ENCODE measurements at regions not wholly inside any gene's neighbourhood (a gene's known extent, or its start where the extent isn't known, plus 50 kb on each side); places are given as distances from the start of the nearest gene placed in this dataset.

DNA sequence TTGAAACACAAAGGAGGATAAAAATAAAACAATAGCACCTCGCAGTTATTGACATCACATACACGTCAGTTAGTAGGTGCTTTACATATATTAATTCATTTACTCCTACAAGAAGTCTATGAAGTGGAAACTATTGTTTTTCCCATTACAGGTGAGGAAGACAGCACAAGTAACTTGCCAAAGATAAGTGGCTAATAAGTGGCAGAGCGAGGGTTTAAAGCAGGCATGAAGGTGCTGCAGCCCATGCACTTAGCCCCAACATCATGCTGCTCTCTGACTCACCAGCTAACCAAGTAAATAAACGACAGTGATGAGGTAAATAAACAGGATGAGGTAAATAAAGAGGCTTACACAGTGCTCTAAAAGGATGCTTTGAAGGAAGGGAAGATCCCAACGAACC lies 498.6 kb upstream of the ZEB2 start:
- POLR2A ChIA-PET: no interaction called here
- H3K36me3 ChIP-seq (ENCODE audit: insufficient read depth, low read length): no peaks in the 10 kb centered on the region
- H3K27me3 ChIP-seq (ENCODE audit: control insufficient read depth in 1 of 2, insufficient read depth in 2 of 2, low read length in 2 of 2): no peaks in the 10 kb centered on the region
- H3K27ac ChIP-seq (ENCODE audit: low read depth in 1 of 2, low read length in 2 of 2): no peak overlapping the region
- H3K9me3 ChIP-seq (ENCODE audit: control insufficient read depth in 1 of 2, insufficient read depth in 1 of 2, low read length in 2 of 2): no peaks in the 10 kb centered on the region
- no peak overlapping the region for H3K4me3 Mint-ChIP-seq
- no peak overlapping the region for H3K27ac Mint-ChIP-seq
- no peaks in the 10 kb centered on the region for H3K4me1 ChIP-seq (ENCODE audit: insufficient read depth, low read length)
- H3K36me3 Mint-ChIP-seq (ENCODE audit: low read depth): no peaks in the 10 kb centered on the region
- TF ChIP-seq, protein P1, sequence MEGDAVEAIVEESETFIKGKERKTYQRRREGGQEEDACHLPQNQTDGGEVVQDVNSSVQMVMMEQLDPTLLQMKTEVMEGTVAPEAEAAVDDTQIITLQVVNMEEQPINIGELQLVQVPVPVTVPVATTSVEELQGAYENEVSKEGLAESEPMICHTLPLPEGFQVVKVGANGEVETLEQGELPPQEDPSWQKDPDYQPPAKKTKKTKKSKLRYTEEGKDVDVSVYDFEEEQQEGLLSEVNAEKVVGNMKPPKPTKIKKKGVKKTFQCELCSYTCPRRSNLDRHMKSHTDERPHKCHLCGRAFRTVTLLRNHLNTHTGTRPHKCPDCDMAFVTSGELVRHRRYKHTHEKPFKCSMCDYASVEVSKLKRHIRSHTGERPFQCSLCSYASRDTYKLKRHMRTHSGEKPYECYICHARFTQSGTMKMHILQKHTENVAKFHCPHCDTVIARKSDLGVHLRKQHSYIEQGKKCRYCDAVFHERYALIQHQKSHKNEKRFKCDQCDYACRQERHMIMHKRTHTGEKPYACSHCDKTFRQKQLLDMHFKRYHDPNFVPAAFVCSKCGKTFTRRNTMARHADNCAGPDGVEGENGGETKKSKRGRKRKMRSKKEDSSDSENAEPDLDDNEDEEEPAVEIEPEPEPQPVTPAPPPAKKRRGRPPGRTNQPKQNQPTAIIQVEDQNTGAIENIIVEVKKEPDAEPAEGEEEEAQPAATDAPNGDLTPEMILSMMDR (IDR thresholded peaks at IDR 0.05): no peak
- no peak for DNase-seq
- ATAC-seq (ENCODE audit: poor library complexity): no peak
- H3K27me3 Mint-ChIP-seq: no peaks in the 10 kb centered on the region
- no peak overlapping the region for H3K4me3 ChIP-seq (ENCODE audit: low read length)
- no peaks in the 10 kb centered on the region for H3K4me1 Mint-ChIP-seq (ENCODE audit: low read depth)
- intact Hi-C loops (cut with DNase I, micrococcal nuclease): no loop called here
- CTCF ChIA-PET: no interaction called here
- no peaks in the 10 kb centered on the region for H3K9me3 Mint-ChIP-seq

DNA sequence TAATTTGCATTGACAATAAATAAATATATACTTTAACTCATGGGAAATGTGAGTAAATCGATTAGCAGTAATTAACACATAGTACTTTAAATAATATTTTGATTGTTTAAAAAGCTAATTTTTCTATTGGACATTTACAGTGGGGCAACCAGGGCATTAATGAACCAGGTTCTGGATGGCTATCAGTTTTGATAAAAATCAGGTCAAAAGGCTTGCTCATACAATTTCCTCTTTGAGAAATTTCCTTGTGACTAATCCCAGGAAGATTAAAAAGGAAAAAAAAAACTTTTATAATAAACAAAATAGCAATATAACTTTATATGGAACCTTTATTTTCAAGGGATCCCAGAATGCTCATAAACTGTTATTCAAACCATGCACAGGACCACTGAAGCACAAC lies 497.2 kb upstream of the ZEB2 start:
- no peaks in the 10 kb centered on the region for H3K27me3 Mint-ChIP-seq
- Histone ChIP-seq H3K36me3 (ENCODE audit: insufficient read depth, low read length) (no peaks in the 10 kb centered on the region), H3K4me1 (ENCODE audit: insufficient read depth, low read length) (no peaks in the 10 kb centered on the region), H3K27me3 (ENCODE audit: control insufficient read depth in 1 of 2, insufficient read depth in 2 of 2, low read length in 2 of 2) (no peaks in the 10 kb centered on the region), H3K4me3 (ENCODE audit: low read length) (no peak overlapping the region), H3K9me3 (ENCODE audit: control insufficient read depth in 1 of 2, insufficient read depth in 1 of 2, low read length in 2 of 2) (no peaks in the 10 kb centered on the region), H3K27ac (ENCODE audit: low read depth in 1 of 2, low read length in 2 of 2) (no peak overlapping the region)
- intact Hi-C loops (cut with DNase I, micrococcal nuclease): no loop called here
- ChIA-PET CTCF (interaction anchor here (0.7 kb wide), 1 partner anchor 22 kb away, joined by 3 read pairs; no protein-coding TSS in a partner anchor), POLR2A (no interaction called here)
- H3K27ac Mint-ChIP-seq: no peak overlapping the region
- no peaks in the 10 kb centered on the region for H3K4me1 Mint-ChIP-seq (ENCODE audit: low read depth)
- H3K4me3 Mint-ChIP-seq: no peak overlapping the region
- DNase-seq (no peak), ATAC-seq (ENCODE audit: poor library complexity) (no peak)
- H3K9me3 Mint-ChIP-seq: no peaks in the 10 kb centered on the region
- TF ChIP-seq, protein P1 (IDR thresholded peaks at IDR 0.05): no peak
- H3K36me3 Mint-ChIP-seq (ENCODE audit: low read depth): no peaks in the 10 kb centered on the region

DNA sequence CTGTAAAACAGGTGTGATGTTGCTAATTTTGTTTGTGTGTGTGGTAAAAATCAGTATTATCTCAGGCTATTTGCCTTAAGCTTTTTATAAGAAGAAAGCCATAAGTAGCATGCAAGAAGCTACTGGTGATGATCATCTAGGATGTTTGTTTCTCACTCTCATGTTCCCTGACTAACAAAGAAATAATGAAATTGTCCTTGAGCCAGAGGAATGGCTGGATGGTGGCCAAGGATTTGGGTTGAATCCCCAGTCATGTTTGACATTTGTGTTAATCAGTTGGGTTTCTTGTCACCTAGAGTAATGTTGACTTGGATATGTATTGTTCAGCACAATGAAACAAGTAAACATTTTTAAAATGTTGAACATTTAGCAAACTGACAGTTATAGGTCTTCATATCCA lies 496.8 kb upstream of the ZEB2 start:
- Mint-ChIP-seq H3K4me1 (ENCODE audit: low read depth) (no peaks in the 10 kb centered on the region), H3K9me3 (no peaks in the 10 kb centered on the region), H3K27me3 (no peaks in the 10 kb centered on the region), H3K27ac (no peak overlapping the region), H3K36me3 (ENCODE audit: low read depth) (no peaks in the 10 kb centered on the region), H3K4me3 (no peak overlapping the region)
- H3K9me3 ChIP-seq (ENCODE audit: control insufficient read depth in 1 of 2, insufficient read depth in 1 of 2, low read length in 2 of 2): no peaks in the 10 kb centered on the region
- DNase-seq (no peak), ATAC-seq (ENCODE audit: poor library complexity) (no peak)
- intact Hi-C loops (cut with DNase I, micrococcal nuclease): no loop called here
- no peaks in the 10 kb centered on the region for H3K4me1 ChIP-seq (ENCODE audit: insufficient read depth, low read length)
- ChIA-PET POLR2A (no interaction called here), CTCF (no interaction called here)
- H3K27me3 ChIP-seq (ENCODE audit: control insufficient read depth in 1 of 2, insufficient read depth in 2 of 2, low read length in 2 of 2): no peaks in the 10 kb centered on the region
- TF ChIP-seq, protein P1 (IDR thresholded peaks at IDR 0.05): no peak
- no peaks in the 10 kb centered on the region for H3K36me3 ChIP-seq (ENCODE audit: insufficient read depth, low read length)
- no peak overlapping the region for H3K4me3 ChIP-seq (ENCODE audit: low read length)
- no peak overlapping the region for H3K27ac ChIP-seq (ENCODE audit: low read depth in 1 of 2, low read length in 2 of 2)
